ENCODE measurements at regions not wholly inside any gene's neighbourhood (a gene's known extent, or its start where the extent isn't known, plus 50 kb on each side); places are given as distances from the start of the nearest gene placed in this dataset.

GRCh38 chr22:44423556-44424358 is 74.3 kb downstream of the RTL6 start:
- no peak for DNase-seq (ENCODE audit: low read depth in 2 of 2)

GRCh38 chr22:44422746-44423380 is 75.2 kb downstream of the RTL6 start:
- DNase-seq (ENCODE audit: low read depth in 2 of 2): no peak

GRCh38 chr22:44419429-44419828 is 78.6 kb downstream of the RTL6 start:
- DNase-seq (ENCODE audit: low read depth in 2 of 2): no peak

- DNase-seq (ENCODE audit: low read depth in 2 of 2): no peak
Measured at GRCh38 chr22:44413211-44413610, 84.8 kb downstream of the RTL6 start.

- DNase-seq (ENCODE audit: low read depth in 2 of 2): no peak
Measured at GRCh38 chr22:44412136-44412731, 85.8 kb downstream of the RTL6 start.

- no peak for DNase-seq (ENCODE audit: low read depth in 2 of 2)
Measured at GRCh38 chr22:44411226-44412135, 86.6 kb downstream of the RTL6 start.

GRCh38 chr22:44410451-44410991 is 87.5 kb downstream of the RTL6 start:
- no peak for DNase-seq (ENCODE audit: low read depth in 2 of 2)

- DNase-seq (ENCODE audit: low read depth in 2 of 2): no peak
Measured at GRCh38 chr22:44409974-44410316, 88.1 kb downstream of the RTL6 start.

- no peak for DNase-seq (ENCODE audit: low read depth in 2 of 2)
Measured at GRCh38 chr22:44409211-44409973, 88.6 kb downstream of the RTL6 start.

- no peak for DNase-seq (ENCODE audit: low read depth in 2 of 2)
Measured at GRCh38 chr22:44408829-44409192, 89.2 kb downstream of the RTL6 start.

- no peak for DNase-seq (ENCODE audit: low read depth in 2 of 2)
Measured at GRCh38 chr22:44407987-44408828, 89.8 kb downstream of the RTL6 start.

GRCh38 chr22:44407171-44407986 is 90.7 kb downstream of the RTL6 start:
- no peak for DNase-seq (ENCODE audit: low read depth in 2 of 2)

GRCh38 chr22:44406341-44407170 is 91.5 kb downstream of the RTL6 start:
- no peak for DNase-seq (ENCODE audit: low read depth in 2 of 2)

- no peak for DNase-seq (ENCODE audit: low read depth in 2 of 2)
Measured at GRCh38 chr22:44405661-44406060, 92.4 kb downstream of the RTL6 start.

- no peak for DNase-seq (ENCODE audit: low read depth in 2 of 2)
Measured at GRCh38 chr22:44404341-44405020, 91.7 kb upstream of the SHISAL1 start.

- no peak for DNase-seq (ENCODE audit: low read depth in 2 of 2)
Measured at GRCh38 chr22:44403602-44404329, 91.0 kb upstream of the SHISAL1 start.

GRCh38 chr22:44403166-44403565 is 90.4 kb upstream of the SHISAL1 start:
- DNase-seq (ENCODE audit: low read depth in 2 of 2): no peak
